Activated B cell treated with CpG ODN at 0.5 μM for 24 hours (primary cell): ENCODE measurements at regions not wholly inside any gene's neighbourhood (a gene's known extent, or its start where the extent isn't known, plus 50 kb on each side); places are given as distances from the start of the nearest gene placed in this dataset.

Experiments
- ATAC-seq: fragments of 200-7000 bp; cut with Tn5 transposase; one replicate; pipeline ENCODE4 v1.10.0; 2021; ENCODE audit warnings: low read depth, mild to moderate bottlenecking, moderate library complexity
- CTCF ChIA-PET: fragments of 350-600 bp; sonication (Branson Sonifier 250); formaldehyde crosslinking; loops from one replicate; lab custom pipeline; 2021; ENCODE audit warnings: antibody characterized with exemption; lab: Charles Lee
- POLR2A ChIA-PET: fragments of 350-600 bp; sonication (Branson Sonifier 250); formaldehyde crosslinking; loops from one replicate; lab custom pipeline; 2021; ENCODE audit warnings: antibody characterized with exemption; lab: Charles Lee
- DNase-seq: peaks from one replicate; pipeline ENCODE4 v3.0.0; 2022
- H3K27ac Mint-ChIP-seq: one replicate; pipeline ENCODE4 v1.8.0; 2020; ENCODE audit warnings: mixed read lengths
- H3K27me3 Mint-ChIP-seq: one replicate; pipeline ENCODE4 v1.8.0; 2021; ENCODE audit warnings: mixed read lengths
- H3K36me3 Mint-ChIP-seq: one replicate; pipeline ENCODE4 v1.8.0; 2021; ENCODE audit warnings: low read depth, mixed read lengths
- H3K4me1 Mint-ChIP-seq: one replicate; pipeline ENCODE4 v1.8.0; 2021; ENCODE audit warnings: mixed read lengths
- H3K4me3 Mint-ChIP-seq: one replicate; pipeline ENCODE4 v1.8.0; 2020; ENCODE audit warnings: mild to moderate bottlenecking, mixed read lengths
- H3K9me3 Mint-ChIP-seq: one replicate; pipeline ENCODE4 v1.8.0; 2020; ENCODE audit warnings: mixed read lengths
- CTCF ChIP-seq: fragments of 200-600 bp; IDR thresholded peaks from one replicate; pipeline ENCODE4 v1.8.0; 2022; ENCODE audit warnings: antibody characterized with exemption, mild to moderate bottlenecking
- intact Hi-C: fragments of 100-400 bp; cut with micrococcal nuclease; formaldehyde crosslinking; loops from one replicate; pipeline ENCODE4 v1.15.1; 2024

GRCh38 chr9:75669721-75670120 is 220.8 kb upstream of the PCSK5 start:
- CTCF ChIA-PET, result no interaction called here
- Mint-ChIP-seq H3K36me3 (no peaks in the 10 kb centered on the region), H3K4me3 (no peak overlapping the region), H3K4me1 (no peaks in the 10 kb centered on the region), H3K9me3 (peaks cover 4% of the 10 kb centered on the region), H3K27me3 (no peaks in the 10 kb centered on the region), H3K27ac (no peak overlapping the region)
- no peak for DNase-seq
- no peak for TF ChIP-seq CTCF
- POLR2A ChIA-PET, result no interaction called here
- ATAC-seq, result no peak
- intact Hi-C loops, result no loop called here

DNA sequence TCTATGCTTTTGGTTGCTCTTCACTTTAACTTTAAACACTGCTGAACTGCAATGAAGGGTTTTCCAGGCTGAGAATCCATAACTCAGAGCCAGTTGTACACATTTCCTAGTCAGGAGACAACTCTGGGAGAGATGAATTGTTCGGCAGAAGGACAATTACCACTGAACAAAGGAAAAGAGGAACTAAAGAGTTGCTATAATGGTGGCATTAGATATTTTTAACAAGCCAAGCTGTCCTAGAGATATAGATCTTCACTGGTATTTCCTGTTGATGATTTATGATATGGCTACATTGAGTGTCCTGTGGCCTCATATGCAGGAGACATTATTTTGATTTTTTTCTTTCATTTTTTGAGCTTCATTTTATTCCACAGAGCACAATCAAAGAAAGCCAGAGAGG is 219.1 kb upstream of the PCSK5 start:
- no peak for TF ChIP-seq CTCF

DNA sequence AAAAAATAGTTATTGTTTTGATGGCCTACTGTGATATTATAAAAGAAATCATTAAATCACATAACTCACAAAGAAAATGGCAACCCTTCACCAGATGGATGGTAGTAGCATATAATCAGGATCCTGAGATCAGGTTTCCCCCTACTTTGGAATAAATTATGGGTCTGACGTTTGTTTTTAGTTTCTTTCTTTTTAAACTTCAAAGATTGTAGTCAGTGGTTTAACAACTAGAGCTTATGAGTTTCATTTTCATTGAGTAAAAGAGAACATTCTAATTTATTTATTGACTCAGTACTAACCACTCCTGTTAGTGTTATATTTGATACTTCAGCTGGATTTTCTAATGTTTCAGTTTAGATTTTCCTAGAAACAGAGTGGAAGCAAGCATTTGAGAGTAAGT is 218.0 kb upstream of the PCSK5 start:
- DNase-seq (no peak), ATAC-seq (no peak)
- Mint-ChIP-seq H3K4me3 (no peak overlapping the region), H3K4me1 (no peaks in the 10 kb centered on the region), H3K27ac (no peak overlapping the region), H3K36me3 (no peaks in the 10 kb centered on the region), H3K27me3 (no peaks in the 10 kb centered on the region), H3K9me3 (peaks cover 4% of the 10 kb centered on the region)
- POLR2A ChIA-PET, result no interaction called here
- no peak for TF ChIP-seq CTCF
- CTCF ChIA-PET, result no interaction called here
- intact Hi-C loops, result no loop called here

More for the DNA sequence above, 219.1 kb upstream of the PCSK5 start:
- DNase-seq, result no peak
- H3K4me1 Mint-ChIP-seq, result no peaks in the 10 kb centered on the region
- H3K36me3 Mint-ChIP-seq, result no peaks in the 10 kb centered on the region
- H3K27me3 Mint-ChIP-seq, result no peaks in the 10 kb centered on the region
- H3K4me3 Mint-ChIP-seq, result no peak overlapping the region
- intact Hi-C loops, result no loop called here
- H3K9me3 Mint-ChIP-seq, result peaks cover 4% of the 10 kb centered on the region
- ChIA-PET CTCF (no interaction called here), POLR2A (no interaction called here)
- no peak overlapping the region for H3K27ac Mint-ChIP-seq
- ATAC-seq, result no peak

DNA sequence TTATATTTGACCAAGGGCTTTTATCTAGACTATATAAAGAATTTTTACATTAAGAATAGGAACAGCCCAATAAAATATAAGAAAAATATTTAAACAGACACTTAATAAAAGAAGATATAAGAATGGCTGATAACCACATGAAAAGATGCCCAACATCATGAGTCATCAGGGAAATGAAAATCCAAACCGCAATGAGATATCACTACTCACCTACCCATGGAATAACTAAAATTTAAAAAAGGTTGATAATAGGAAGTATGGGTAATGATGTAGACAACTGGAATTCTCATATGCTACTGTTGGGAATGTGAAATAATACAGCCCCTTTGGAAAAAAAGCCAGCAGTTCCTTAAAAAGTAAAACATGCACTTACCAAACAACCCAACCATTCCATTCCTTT is 206.9 kb upstream of the PCSK5 start:
- Mint-ChIP-seq H3K27ac (no peak overlapping the region), H3K9me3 (peaks cover 6% of the 10 kb centered on the region), H3K36me3 (no peaks in the 10 kb centered on the region), H3K4me1 (no peaks in the 10 kb centered on the region), H3K27me3 (no peaks in the 10 kb centered on the region), H3K4me3 (no peak overlapping the region)
- no peak for TF ChIP-seq CTCF
- POLR2A ChIA-PET, result no interaction called here
- intact Hi-C loops, result no loop called here
- CTCF ChIA-PET, result no interaction called here
- ATAC-seq (no peak), DNase-seq (no peak)

DNA sequence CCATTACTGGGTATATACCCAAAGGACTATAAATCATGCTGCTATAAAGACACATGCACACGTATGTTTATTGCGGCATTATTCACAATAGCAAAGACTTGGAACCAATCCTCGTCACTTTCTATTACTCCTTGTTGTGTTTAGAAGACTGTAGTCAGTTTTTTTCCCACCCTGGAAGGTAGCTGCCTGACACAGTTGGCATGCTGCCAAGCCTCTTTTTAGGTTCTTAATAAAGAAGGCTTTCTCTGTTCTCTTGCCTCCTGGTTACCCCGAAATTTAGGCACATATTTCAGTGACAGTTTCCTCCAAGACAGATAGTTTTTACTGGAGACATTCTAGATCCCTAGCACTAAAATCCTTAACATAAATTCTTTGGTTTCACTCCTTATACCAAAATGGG is 205.4 kb upstream of the PCSK5 start:
- TF ChIP-seq CTCF, result no peak
- peaks cover 6% of the 10 kb centered on the region for H3K9me3 Mint-ChIP-seq
- CTCF ChIA-PET, result no interaction called here
- POLR2A ChIA-PET, result no interaction called here
- no peaks in the 10 kb centered on the region for H3K4me1 Mint-ChIP-seq
- no peaks in the 10 kb centered on the region for H3K27me3 Mint-ChIP-seq
- ATAC-seq (no peak), DNase-seq (no peak)
- no peaks in the 10 kb centered on the region for H3K36me3 Mint-ChIP-seq
- no peak overlapping the region for H3K4me3 Mint-ChIP-seq
- intact Hi-C loops, result no loop called here
- H3K27ac Mint-ChIP-seq, result no peak overlapping the region
